H1 (cell line): ENCODE measurements at regions not wholly inside any gene's neighbourhood (a gene's known extent, or its start where the extent isn't known, plus 50 kb on each side); places are given as distances from the start of the nearest gene placed in this dataset.
A peak's percentile ranks its signal among the peaks of the same experiment; 100 is the strongest.

Experiments used
- CTCF ChIA-PET: fragments of 300-600 bp; sonication (Branson Sonifier 250); formaldehyde crosslinking; loops from one replicate; lab custom pipeline; 2021; ENCODE audit not compliant: partially characterized antibody; lab: Charles Lee
- POLR2A ChIA-PET: fragments of 300-600 bp; sonication (Branson Sonifier 250); formaldehyde crosslinking; loops from one replicate; lab custom pipeline; 2021; ENCODE audit warnings: inconsistent platforms; ENCODE audit not compliant: partially characterized antibody; lab: Charles Lee
- DNase-seq, 2 experiments: peaks; one replicate each; pipeline versions ENCODE4 v3.0.0 to v3.0.0-alpha.2; 2010 to 2022; ENCODE audit warnings: low spot score in 2 of 2, low read depth in 1 of 2, mixed read lengths in 1 of 2
- FAIRE-seq: peaks from 2 replicates; lab custom pipeline; 2011; peaks lifted over from hg19 to GRCh38; lab: Jason Lieb, UNC
- H2AFZ ChIP-seq: 2 replicates; pipeline ENCODE4 v1.8.1; 2012; ENCODE audit warnings: low read length, inconsistent platforms
- H2AK5ac ChIP-seq: 2 replicates; pipeline ENCODE4 v1.6.1; 2013; ENCODE audit warnings: low read depth, low read length
- H2BK120ac ChIP-seq: replicated peaks from 2 replicates; pipeline ENCODE3; 2013; ENCODE audit warnings: low read depth, low read length, inconsistent platforms
- H2BK12ac ChIP-seq: 2 replicates; pipeline ENCODE4 v1.6.1; 2013; ENCODE audit warnings: low read depth, low read length
- H2BK15ac ChIP-seq: 2 replicates; pipeline ENCODE4 v1.6.1; 2013; ENCODE audit warnings: low read length
- H2BK20ac ChIP-seq: 2 replicates; pipeline ENCODE4 v1.6.1; 2013; ENCODE audit warnings: low read length
- H2BK5ac ChIP-seq: 2 replicates; pipeline ENCODE4 v1.6.1; 2013; ENCODE audit warnings: low read depth, low read length
- H3K14ac ChIP-seq: 2 replicates; pipeline ENCODE4 v1.6.1; 2013; ENCODE audit warnings: inconsistent platforms; ENCODE audit not compliant: insufficient read length
- H3K18ac ChIP-seq: 2 replicates; pipeline ENCODE4 v1.6.1; 2013; ENCODE audit warnings: low read length; ENCODE audit errors: extremely low read depth
- H3K23ac ChIP-seq: 2 replicates; pipeline ENCODE4 v1.6.1; 2013; ENCODE audit warnings: inconsistent platforms; ENCODE audit not compliant: insufficient read length
- H3K23me2 ChIP-seq: 2 replicates; pipeline ENCODE4 v1.6.1; 2013; ENCODE audit warnings: low read depth, low read length
- H3K27ac ChIP-seq: 2 replicates; pipeline ENCODE4 v1.6.1; 2011; ENCODE audit warnings: low read depth, low read length, inconsistent platforms
- H3K27me3 ChIP-seq, 4 experiments: replicated peaks in 1 of 4; 1 replicate in 1 of 4; 2 replicates in 3 of 4; pipeline versions ENCODE4 v1.6.1 to v1.8.1; 2011 to 2013; ENCODE audit warnings: low read length in 3 of 4, mild to moderate bottlenecking in 3 of 4, inconsistent platforms in 2 of 4, mixed read lengths in 2 of 4, moderate library complexity in 1 of 4; ENCODE audit not compliant: control insufficient read depth in 3 of 4, insufficient read depth in 3 of 4; ENCODE audit errors: extremely low read depth in 1 of 4
- H3K36me3 ChIP-seq, 4 experiments: 2 replicates each; pipeline versions ENCODE4 v1.6.1 to v1.8.1; 2011 to 2013; ENCODE audit warnings: mild to moderate bottlenecking in 4 of 4, low read length in 3 of 4, moderate library complexity in 2 of 4, control low read depth in 1 of 4, inconsistent platforms in 1 of 4; ENCODE audit not compliant: insufficient read depth in 4 of 4, control insufficient read depth in 2 of 4
- H3K4ac ChIP-seq: replicated peaks from 2 replicates; pipeline ENCODE3; 2013; ENCODE audit warnings: low read length, low read depth, mixed read lengths, inconsistent platforms; ENCODE audit not compliant: insufficient read length
- H3K4me1 ChIP-seq, 4 experiments: replicated peaks in 1 of 4; 1 replicate in 1 of 4; 2 replicates in 3 of 4; pipeline versions ENCODE4 v1.6.1 to v1.8.1; 2011 to 2013; ENCODE audit warnings: low read length in 3 of 4, inconsistent platforms in 2 of 4, mixed read lengths in 1 of 4; ENCODE audit not compliant: insufficient read depth in 4 of 4, control insufficient read depth in 3 of 4
- H3K4me2 ChIP-seq, 2 experiments: 2 replicates each; pipeline versions ENCODE4 v1.6.1 to v1.8.1; 2011 to 2013; ENCODE audit warnings: low read depth in 2 of 2, low read length in 2 of 2, control low read depth in 1 of 2, inconsistent platforms in 1 of 2, mild to moderate bottlenecking in 1 of 2; ENCODE audit not compliant: insufficient read depth in 1 of 2
- H3K4me3 ChIP-seq, 4 experiments: fragments of 200-600, 300-600 bp in 1 of 4; sonication (generic), shearing (Covaris generic), sonication (Bioruptor Twin) in 1 of 4; 2 replicates each; pipeline versions ENCODE4 v1.5.1 to v1.8.1; 2011 to 2016; ENCODE audit warnings: low read length in 4 of 4, low read depth in 3 of 4, control low read depth in 2 of 4, inconsistent platforms in 2 of 4, mild to moderate bottlenecking in 2 of 4, mixed read lengths in 1 of 4, moderate library complexity in 1 of 4; ENCODE audit not compliant: insufficient read depth in 2 of 4; ENCODE audit errors: extremely low read depth in 1 of 4
- H3K56ac ChIP-seq: replicated peaks from 2 replicates; pipeline ENCODE3; 2013; ENCODE audit warnings: low read depth, mild to moderate bottlenecking, mixed read lengths, low read length, inconsistent platforms; ENCODE audit not compliant: insufficient read length
- H3K79me1 ChIP-seq: 2 replicates; pipeline ENCODE4 v1.6.1; 2013; ENCODE audit warnings: low read depth, low read length, control low read depth
- H3K79me2 ChIP-seq, 2 experiments: 2 replicates each; pipeline versions ENCODE4 v1.6.1 to v1.8.1; 2012 to 2013; ENCODE audit warnings: low read length in 2 of 2, mild to moderate bottlenecking in 2 of 2, inconsistent platforms in 1 of 2; ENCODE audit not compliant: insufficient read depth in 2 of 2, control insufficient read depth in 1 of 2
- H3K9ac ChIP-seq, 4 experiments: replicated peaks in 1 of 4; 1 replicate in 1 of 4; 2 replicates in 3 of 4; pipeline versions ENCODE4 v1.6.1 to v1.8.1; 2011 to 2013; ENCODE audit warnings: low read depth in 3 of 4, low read length in 3 of 4, control low read depth in 2 of 4, mild to moderate bottlenecking in 2 of 4, moderate library complexity in 2 of 4, inconsistent platforms in 1 of 4; ENCODE audit errors: extremely low read depth in 1 of 4
- H3K9me3 ChIP-seq, 2 experiments: 2 replicates each; pipeline versions ENCODE4 v1.6.1 to v1.8.1; 2012 to 2013; ENCODE audit warnings: mild to moderate bottlenecking in 2 of 2, moderate library complexity in 2 of 2, control low read depth in 1 of 2, inconsistent platforms in 1 of 2, low read depth in 1 of 2, low read length in 1 of 2, mixed read lengths in 1 of 2; ENCODE audit not compliant: insufficient read depth in 2 of 2
- H4K20me1 ChIP-seq, 2 experiments: replicated peaks in 1 of 2; 2 replicates each; pipeline versions ENCODE3 to v1.8.1; 2011 to 2013; ENCODE audit warnings: inconsistent platforms in 2 of 2, low read length in 2 of 2, mild to moderate bottlenecking in 1 of 2; ENCODE audit not compliant: insufficient read depth in 2 of 2, control insufficient read depth in 1 of 2
- H4K5ac ChIP-seq: 2 replicates; pipeline ENCODE4 v1.6.1; 2013; ENCODE audit warnings: low read length, low read depth, mixed read lengths, inconsistent platforms; ENCODE audit not compliant: insufficient read length
- H4K8ac ChIP-seq: 2 replicates; pipeline ENCODE4 v1.8.0; 2013; ENCODE audit warnings: mild to moderate bottlenecking, moderate library complexity, low read length, inconsistent platforms; ENCODE audit not compliant: insufficient read depth; ENCODE audit errors: extremely low read depth
- H4K91ac ChIP-seq: replicated peaks from 2 replicates; pipeline ENCODE3; 2013; ENCODE audit warnings: low read length, mixed read lengths, inconsistent platforms; ENCODE audit not compliant: insufficient read length
- ATF3 ChIP-seq: IDR thresholded peaks from 2 replicates; pipeline ENCODE4 v1.6.1; 2011; ENCODE audit warnings: low read depth, mild to moderate bottlenecking, low read length; ENCODE audit not compliant: insufficient read depth
- BRCA1 ChIP-seq: IDR thresholded peaks from 2 replicates; pipeline ENCODE4 v1.6.1; 2012; ENCODE audit warnings: low read depth, low read length, improper control_type of control experiment
- CBX5 ChIP-seq: fragments of 300-800, 300-1000 bp; sonication (generic); IDR thresholded peaks from 2 replicates; pipeline ENCODE4 v1.7.1; 2016; ENCODE audit warnings: antibody characterized with exemption, low read length, low read depth
- CBX8 ChIP-seq: fragments of 300-800, 300-1000 bp; sonication (generic); IDR thresholded peaks from 2 replicates; pipeline ENCODE4 v1.7.1; 2016; ENCODE audit warnings: low read depth, low read length, borderline replicate concordance
- EP300 ChIP-seq, 2 experiments: IDR thresholded peaks; 1 replicate in 1 of 2; 2 replicates in 1 of 2; pipeline ENCODE4 v1.6.1; 2011 to 2012; ENCODE audit warnings: low read depth in 2 of 2, low read length in 2 of 2, mild to moderate bottlenecking in 2 of 2, borderline replicate concordance in 1 of 2, inconsistent platforms in 1 of 2, moderate library complexity in 1 of 2
- EZH2 ChIP-seq: fragments of 200-600 bp; sonication (generic); IDR thresholded peaks from 2 replicates; pipeline ENCODE4 v1.7.1; 2012; ENCODE audit warnings: low read depth, mild to moderate bottlenecking, moderate library complexity, low read length, inconsistent platforms; ENCODE audit not compliant: severe bottlenecking
- FOSL1 ChIP-seq: IDR thresholded peaks from 2 replicates; pipeline ENCODE4 v1.6.1; 2011; ENCODE audit warnings: mild to moderate bottlenecking, low read depth, low read length, moderate library complexity; ENCODE audit not compliant: insufficient read depth
- GABPA ChIP-seq: IDR thresholded peaks from 2 replicates; pipeline ENCODE4 v1.6.1; 2011; ENCODE audit warnings: mild to moderate bottlenecking, low read length, moderate library complexity, borderline replicate concordance; ENCODE audit not compliant: insufficient read depth
- KDM5A ChIP-seq: fragments of 200-600 bp; IDR thresholded peaks from 2 replicates; pipeline ENCODE4 v1.7.1; 2012; ENCODE audit warnings: mild to moderate bottlenecking, low read length, inconsistent platforms, mixed read lengths
- POLR2A ChIP-seq, 2 experiments: IDR thresholded peaks; 1 replicate in 1 of 2; 2 replicates in 1 of 2; pipeline ENCODE4 v1.6.1; 2011; ENCODE audit warnings: low read depth in 2 of 2, low read length in 2 of 2, mild to moderate bottlenecking in 2 of 2; ENCODE audit errors: control extremely low read depth in 1 of 2
- SIRT6 ChIP-seq: IDR thresholded peaks from one replicate; pipeline ENCODE4 v1.7.1; 2012; ENCODE audit warnings: low read length, inconsistent platforms
- SIX5 ChIP-seq: IDR thresholded peaks from 2 replicates; pipeline ENCODE4 v1.6.1; 2011; ENCODE audit warnings: mild to moderate bottlenecking, low read depth, low read length
- SUZ12 ChIP-seq: fragments of 200-600 bp; sonication (generic); IDR thresholded peaks from 2 replicates; pipeline ENCODE4 v1.6.1; 2012; ENCODE audit warnings: mild to moderate bottlenecking, inconsistent platforms, low read length, moderate library complexity, mixed read lengths
- TAF1 ChIP-seq: IDR thresholded peaks from 2 replicates; pipeline ENCODE4 v1.6.1; 2011; ENCODE audit warnings: mild to moderate bottlenecking, low read depth, low read length
- TCF12 ChIP-seq: IDR thresholded peaks from 2 replicates; pipeline ENCODE4 v1.6.1; 2011; ENCODE audit warnings: low read depth, mild to moderate bottlenecking, low read length
- ZNF274 ChIP-seq: IDR thresholded peaks from 2 replicates; pipeline ENCODE4 v1.7.0; 2012; ENCODE audit warnings: low read length, borderline replicate concordance; ENCODE audit errors: extremely low read depth
- WGBS, 2 experiments: shearing (Covaris generic) in 1 of 2; methylation state at CpG; one replicate each; pipeline versions ENCODE4 v1.1.6 to v1.1.7; 2013 to 2015; ENCODE audit warnings: low lambda C conversion rate in 2 of 2, mixed read lengths in 2 of 2, inconsistent platforms in 1 of 2, low coverage in 1 of 2, missing lambda C conversion rate in 1 of 2; ENCODE audit not compliant: insufficient replicate concordance in 2 of 2, insufficient coverage in 1 of 2, insufficient read length in 1 of 2; ENCODE audit errors: extremely low coverage in 1 of 2, missing lambda C conversion rate in 1 of 2; 5-methylcytosine and 5-hydroxymethylcytosine counted together

GRCh38 chr11:42315846-42316245 lies 856.4 kb upstream of the LRRC4C start:
- H2BK120ac ChIP-seq: no peak overlapping the region
- no peak overlapping the region for H3K4me3 ChIP-seq
- no peak overlapping the region for H2BK12ac ChIP-seq
- H3K4me2 ChIP-seq: no peak overlapping the region
- 93% methylated on average over 1 of the region's 1 CpG; no CpG with 5 or more reads in 1 of the 2 experiments for WGBS, 2 experiments
- FAIRE-seq: no peak
- no peak overlapping the region for H3K18ac ChIP-seq
- no peaks in the 10 kb centered on the region for H3K4me1 ChIP-seq
- H2AFZ ChIP-seq: 0 out of 2 replicates have a peak overlapping the region, but pooled peaks have one; percentile 22
- no peak overlapping the region for H2BK15ac ChIP-seq
- no peak overlapping the region for H3K14ac ChIP-seq
- H4K91ac ChIP-seq: no peak overlapping the region
- H3K4ac ChIP-seq: no peak overlapping the region
- no peak overlapping the region for H2BK20ac ChIP-seq
- no peaks in the 10 kb centered on the region for H3K36me3 ChIP-seq
- no peak for DNase-seq
- H3K56ac ChIP-seq: no peak overlapping the region
- H2AK5ac ChIP-seq: no peak overlapping the region
- no peaks in the 10 kb centered on the region for H3K79me1 ChIP-seq
- no peak overlapping the region for H3K23ac ChIP-seq
- no peaks in the 10 kb centered on the region for H4K20me1 ChIP-seq
- no peaks in the 10 kb centered on the region for H3K9me3 ChIP-seq
- no peak overlapping the region for H4K5ac ChIP-seq
- ChIA-PET CTCF (no interaction called here), POLR2A (no interaction called here)
- H3K9ac ChIP-seq: no peak overlapping the region
- H3K27ac ChIP-seq: no peak overlapping the region
- H3K23me2 ChIP-seq: no peaks in the 10 kb centered on the region; the same call in 1 of the 2 replicates
- H4K8ac ChIP-seq: no peak overlapping the region
- H2BK5ac ChIP-seq: no peak overlapping the region
- H3K27me3 ChIP-seq: no peaks in the 10 kb centered on the region
- H3K79me2 ChIP-seq: no peaks in the 10 kb centered on the region
- TF ChIP-seq BRCA1: no peak
- no peak for TF ChIP-seq SIRT6
- TF ChIP-seq SUZ12: no peak
- no peak for TF ChIP-seq EP300 (IDR thresholded peaks at IDR 0.05; ENCODE audit: borderline replicate concordance in 1 of 2, low read depth in 2 of 2, low read length in 2 of 2)
- no peak for TF ChIP-seq ZNF274
- TF ChIP-seq FOSL1: no peak
- no peak for TF ChIP-seq CBX8
- TF ChIP-seq KDM5A: no peak
- TF ChIP-seq EZH2: no peak
- no peak for TF ChIP-seq SIX5
- no peak for TF ChIP-seq CBX5
- no peak for TF ChIP-seq POLR2A (IDR thresholded peaks at IDR 0.05; ENCODE audit: control extremely low read depth in 1 of 2, low read depth in 2 of 2, low read length in 2 of 2)
- TF ChIP-seq TAF1: no peak
- no peak for TF ChIP-seq ATF3
- no peak for TF ChIP-seq TCF12
- no peak for TF ChIP-seq GABPA
